SK-N-SH treated with all-trans-retinoic acid at 6 μM for 48 hours (cell line): ENCODE measurements at regions not wholly inside any gene's neighbourhood (a gene's known extent, or its start where the extent isn't known, plus 50 kb on each side); places are given as distances from the start of the nearest gene placed in this dataset.

Experiments
- ATAC-seq: fragments of 200-7000 bp; cut with Tn5 transposase; 3 replicates; pipeline ENCODE4 v1.9.1; 2020; ENCODE audit warnings: mild to moderate bottlenecking, moderate library complexity
- ARNTL ChIP-seq: fragments of 450-650 bp; formaldehyde crosslinking; IDR thresholded peaks from 2 replicates; pipeline ENCODE4 v1.5.0; 2020; ENCODE audit warnings: low read depth, mild to moderate bottlenecking, moderate library complexity, borderline replicate concordance
- BACH2 ChIP-seq: fragments of 250-450 bp; sonication (Bioruptor Pico); IDR thresholded peaks from 2 replicates; pipeline ENCODE4 v1.9.0; 2021; ENCODE audit warnings: mild to moderate bottlenecking, borderline replicate concordance
- CREB5 ChIP-seq: fragments of 250-450 bp; sonication (Bioruptor Pico); IDR thresholded peaks from 2 replicates; pipeline ENCODE4 v1.5.1; 2020; ENCODE audit warnings: low read depth, mild to moderate bottlenecking, moderate library complexity
- CSDC2 ChIP-seq: fragments of 250-450 bp; sonication (Bioruptor Pico); IDR thresholded peaks from 2 replicates; pipeline ENCODE4 v1.5.0; 2020; ENCODE audit warnings: mild to moderate bottlenecking, moderate library complexity
- CSRNP3 ChIP-seq: fragments of 250-450 bp; sonication (Bioruptor Pico); IDR thresholded peaks from 2 replicates; pipeline ENCODE4 v1.5.1; 2021; ENCODE audit warnings: mild to moderate bottlenecking, moderate library complexity
- ESRRG ChIP-seq: fragments of 250-450 bp; sonication (Bioruptor Pico); IDR thresholded peaks from 2 replicates; pipeline ENCODE4 v1.6.1; 2021; ENCODE audit warnings: mild to moderate bottlenecking
- GLIS3 ChIP-seq: fragments of 250-450 bp; sonication (Bioruptor Pico); IDR thresholded peaks from 2 replicates; pipeline ENCODE4 v1.5.0; 2020; ENCODE audit warnings: mild to moderate bottlenecking, moderate library complexity
- ISL1 ChIP-seq: fragments of 250-450 bp; sonication (Bioruptor Pico); IDR thresholded peaks from 2 replicates; pipeline ENCODE4 v2.1.2; 2022; ENCODE audit warnings: mild to moderate bottlenecking, moderate library complexity
- OSR1 ChIP-seq: fragments of 250-450 bp; sonication (Bioruptor Pico); IDR thresholded peaks from 2 replicates; pipeline ENCODE4 v1.8.0; 2022; ENCODE audit warnings: moderate library complexity, mild to moderate bottlenecking, inconsistent platforms
- PATZ1 ChIP-seq: fragments of 250-450 bp; sonication (Bioruptor Pico); IDR thresholded peaks from 2 replicates; pipeline ENCODE4 v1.8.0; 2020; ENCODE audit warnings: mild to moderate bottlenecking, moderate library complexity, borderline replicate concordance
- POU6F1 ChIP-seq: fragments of 250-450 bp; sonication (Bioruptor Pico); IDR thresholded peaks from 2 replicates; pipeline ENCODE4 v1.8.0; 2021; ENCODE audit warnings: low read depth, mild to moderate bottlenecking, moderate library complexity, borderline replicate concordance
- PPARA ChIP-seq: fragments of 250-450 bp; sonication (Bioruptor Pico); IDR thresholded peaks from 2 replicates; pipeline ENCODE4 v1.5.0; 2020; ENCODE audit warnings: mild to moderate bottlenecking, borderline replicate concordance
- RARB ChIP-seq: fragments of 250-450 bp; sonication (Bioruptor Pico); IDR thresholded peaks from 2 replicates; pipeline ENCODE4 v1.8.0; 2021; ENCODE audit warnings: mild to moderate bottlenecking, moderate library complexity
- SNAI2 ChIP-seq: fragments of 250-450 bp; sonication (Bioruptor Pico); IDR thresholded peaks from 2 replicates; pipeline ENCODE4 v1.5.0; 2020; ENCODE audit warnings: mild to moderate bottlenecking, moderate library complexity
- TCF4 ChIP-seq: fragments of 250-450 bp; sonication (Bioruptor Pico); IDR thresholded peaks from 2 replicates; pipeline ENCODE4 v1.8.0; 2021; ENCODE audit warnings: mild to moderate bottlenecking, moderate library complexity, borderline replicate concordance
- TOX ChIP-seq: fragments of 250-450 bp; sonication (Bioruptor Pico); IDR thresholded peaks from 2 replicates; pipeline ENCODE4 v1.8.0; 2021; ENCODE audit warnings: mild to moderate bottlenecking, moderate library complexity, borderline replicate concordance
- TSHZ2 ChIP-seq: fragments of 250-450 bp; sonication (Bioruptor Pico); IDR thresholded peaks from 2 replicates; pipeline ENCODE4 v1.5.0; 2020; ENCODE audit warnings: mild to moderate bottlenecking, moderate library complexity
- ZC3H10 ChIP-seq: fragments of 250-450 bp; sonication (Bioruptor Pico); IDR thresholded peaks from 2 replicates; pipeline ENCODE4 v1.5.1; 2021; ENCODE audit warnings: mild to moderate bottlenecking, moderate library complexity
- ZFP3 ChIP-seq: fragments of 250-450 bp; sonication (Bioruptor Pico); IDR thresholded peaks from 2 replicates; pipeline ENCODE4 v1.5.0; 2020; ENCODE audit warnings: mild to moderate bottlenecking, moderate library complexity
- ZFP30 ChIP-seq: fragments of 450-650 bp; formaldehyde crosslinking; IDR thresholded peaks from 2 replicates; pipeline ENCODE4 v1.5.0; 2022; ENCODE audit warnings: mild to moderate bottlenecking, moderate library complexity
- ZNF565 ChIP-seq: fragments of 450-650 bp; formaldehyde crosslinking; conservative IDR thresholded peaks from 2 replicates; pipeline ENCODE4 v1.5.0; 2020; ENCODE audit warnings: low read depth, mild to moderate bottlenecking, moderate library complexity
- ZNF70 ChIP-seq: fragments of 450-650 bp; formaldehyde crosslinking; IDR thresholded peaks from 2 replicates; pipeline ENCODE4 v1.5.0; 2020; ENCODE audit warnings: mild to moderate bottlenecking, moderate library complexity
- ZNF8 ChIP-seq: fragments of 450-650 bp; formaldehyde crosslinking; IDR thresholded peaks from 2 replicates; pipeline ENCODE4 v1.5.0; 2020; ENCODE audit warnings: mild to moderate bottlenecking, moderate library complexity

GRCh38 chr5:84961193-84961592 lies 576.5 kb upstream of the EDIL3 start:
- no peak for TF ChIP-seq ISL1 (CRISPR knock-in tag)
- no peak for TF ChIP-seq POU6F1 (CRISPR knock-in tag)
- no peak for TF ChIP-seq TCF4 (CRISPR knock-in tag)
- TF ChIP-seq BACH2 (CRISPR knock-in tag), result no peak
- no peak for TF ChIP-seq ZC3H10 (CRISPR knock-in tag)
- no peak for TF ChIP-seq PPARA (CRISPR knock-in tag)
- no peak for TF ChIP-seq ZFP30
- TF ChIP-seq RARB (CRISPR knock-in tag), result no peak
- TF ChIP-seq PATZ1, result no peak
- no peak for TF ChIP-seq TSHZ2 (CRISPR knock-in tag)
- no peak for TF ChIP-seq ARNTL
- no peak for TF ChIP-seq CREB5 (CRISPR knock-in tag)
- TF ChIP-seq, all 23 proteins: peak for 0
- ATAC-seq, result no peak

- no peak for ATAC-seq
- TF ChIP-seq GLIS3 (CRISPR knock-in tag) (no peak), ZNF70 (CRISPR knock-in tag) (no peak), OSR1 (no peak), CSDC2 (no peak), TOX (no peak), CSRNP3 (CRISPR knock-in tag) (no peak), ZFP3 (CRISPR knock-in tag) (no peak)
Observed at GRCh38 chr5:84961903-84962302, 577.2 kb upstream of the EDIL3 start.

- ATAC-seq, result no peak
Observed at GRCh38 chr5:84983093-84983492, 598.4 kb upstream of the EDIL3 start.

GRCh38 chr5:84985148-84985547 lies 600.5 kb upstream of the EDIL3 start:
- ATAC-seq, result no peak
- TF ChIP-seq ARNTL (no peak), ZFP3 (CRISPR knock-in tag) (no peak), SNAI2 (CRISPR knock-in tag) (no peak), TOX (no peak), ISL1 (CRISPR knock-in tag) (no peak), ZNF70 (CRISPR knock-in tag) (no peak), ZNF8 (CRISPR knock-in tag) (no peak), ZNF565 (CRISPR knock-in tag) (no peak), BACH2 (CRISPR knock-in tag) (no peak), CSRNP3 (CRISPR knock-in tag) (no peak), ESRRG (CRISPR knock-in tag) (no peak), ZFP30 (no peak), TCF4 (CRISPR knock-in tag) (no peak), OSR1 (no peak)

More at GRCh38 chr5:84983093-84983492, 598.4 kb upstream of the EDIL3 start:
- TF ChIP-seq OSR1 (no peak), ZFP3 (CRISPR knock-in tag) (no peak), TOX (no peak), ISL1 (CRISPR knock-in tag) (no peak)
